ENCODE measurements at regions not wholly inside any gene's neighbourhood (a gene's known extent, or its start where the extent isn't known, plus 50 kb on each side); places are given as distances from the start of the nearest gene placed in this dataset.

DNA sequence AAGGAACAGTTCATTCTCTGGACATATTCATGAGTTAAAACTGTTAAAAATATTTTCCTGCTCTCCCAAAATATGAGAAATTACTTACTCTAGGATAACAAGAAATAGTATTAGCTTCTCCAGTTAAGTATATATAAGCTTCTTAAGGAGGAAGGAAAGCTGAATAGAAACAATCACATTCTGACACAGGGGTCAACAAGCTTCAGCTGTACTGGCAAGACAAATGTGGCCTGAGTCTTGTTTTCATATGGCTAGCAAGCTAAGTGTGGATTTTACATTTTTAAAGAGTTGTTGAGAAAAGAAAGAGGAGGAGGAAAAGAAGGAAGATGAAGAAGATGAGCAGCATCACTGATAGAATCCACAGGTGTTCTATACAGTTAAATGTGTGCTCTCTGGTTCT is 313.8 kb downstream of the ZPLD1 start:
- no peak for DNase-seq (ENCODE audit: low read depth)

DNA sequence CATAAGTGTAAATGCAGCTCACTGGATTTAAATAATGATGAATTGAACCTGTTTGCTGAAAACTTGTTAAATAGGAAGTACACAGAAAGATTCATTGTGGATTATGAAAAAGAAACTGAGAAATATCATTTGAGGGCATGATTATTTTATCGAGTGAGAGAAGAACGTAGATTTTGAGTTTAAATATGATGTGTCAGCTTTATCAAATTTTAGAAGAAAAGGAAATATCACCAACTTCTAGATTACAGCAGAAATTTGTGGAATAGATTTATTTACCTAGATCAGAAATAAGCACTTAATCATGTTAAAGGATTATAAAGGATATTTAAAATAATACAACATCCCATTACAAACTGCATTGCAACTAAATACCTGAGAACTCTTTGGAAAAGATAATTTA is 315.5 kb downstream of the ZPLD1 start:
- no peak for DNase-seq (ENCODE audit: low read depth)

DNA sequence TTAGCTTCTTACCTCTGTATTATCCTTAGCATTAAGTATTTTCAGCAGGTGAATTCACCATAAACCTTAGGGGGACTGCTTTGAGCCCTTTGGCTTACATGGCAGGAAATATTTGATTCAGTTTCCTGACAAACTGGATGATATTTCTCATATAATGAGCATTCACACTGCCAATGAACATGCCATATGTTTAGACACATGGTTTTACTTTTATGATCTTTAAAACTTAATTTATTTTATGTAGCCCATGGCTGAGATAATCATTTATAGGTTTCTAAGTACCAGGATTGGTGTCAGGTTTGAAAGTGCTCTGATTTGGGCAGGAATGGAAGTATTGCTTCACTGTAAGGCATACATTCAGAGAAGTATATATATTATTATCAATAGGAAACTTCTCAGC is 319.1 kb downstream of the ZPLD1 start:
- DNase-seq (ENCODE audit: low read depth), result no peak

DNA sequence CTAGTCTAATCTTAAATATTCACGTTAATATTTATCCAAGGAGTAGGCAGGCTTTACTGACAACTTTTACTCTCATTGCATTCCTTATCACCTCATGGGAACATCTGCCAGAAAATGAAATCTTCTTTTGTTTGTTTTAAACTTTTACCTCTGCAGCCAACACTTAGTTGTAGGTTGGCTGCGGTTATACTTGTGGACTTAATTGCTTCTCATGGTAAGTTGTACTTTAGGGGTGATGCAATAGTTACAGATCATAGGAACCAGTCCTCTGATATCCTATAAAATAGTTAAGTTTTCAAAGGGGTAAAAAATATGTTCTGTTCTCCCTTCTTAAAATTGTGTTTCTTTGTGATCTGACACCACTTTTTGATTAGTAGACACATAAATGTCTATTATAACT is 321.9 kb downstream of the ZPLD1 start:
- no peak for DNase-seq (ENCODE audit: low read depth)

DNA sequence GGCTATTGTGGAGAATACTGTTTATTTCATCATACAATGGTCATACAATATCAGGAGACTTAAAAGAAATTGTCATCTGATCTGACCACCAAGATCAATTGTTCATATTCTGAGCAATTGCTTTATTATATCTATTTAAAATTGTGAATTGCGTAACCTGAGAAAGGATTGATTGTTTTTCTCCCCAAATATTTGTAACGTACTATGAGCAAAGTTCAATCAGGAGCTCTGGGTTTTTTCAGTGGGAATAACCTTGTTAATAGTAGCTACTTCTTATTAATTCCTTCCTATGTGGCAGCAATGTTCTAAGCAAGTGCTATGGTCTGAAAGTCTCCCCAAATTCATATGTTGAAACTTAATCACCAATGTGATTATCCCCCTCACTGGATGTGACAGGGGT is 323.1 kb downstream of the ZPLD1 start:
- no peak for DNase-seq (ENCODE audit: low read depth)

DNA sequence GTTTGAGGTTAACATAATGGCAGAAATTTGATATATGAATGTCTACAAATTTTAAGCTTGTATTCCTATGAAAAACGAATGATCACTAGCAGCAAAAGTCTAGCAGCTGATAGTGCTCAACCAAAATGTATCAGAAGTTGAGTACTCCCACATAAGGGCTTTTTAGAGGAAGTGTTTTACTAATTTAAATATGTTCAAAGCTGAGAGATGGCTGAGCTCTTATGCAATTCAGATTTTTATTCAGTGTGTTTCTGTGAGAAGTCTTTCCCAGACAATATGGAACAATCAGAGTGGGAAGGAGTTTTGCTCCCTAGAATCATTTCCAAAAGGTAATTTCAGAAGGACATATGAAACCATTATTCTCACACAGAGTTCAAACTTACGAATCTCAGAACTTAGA is 327.0 kb downstream of the ZPLD1 start:
- DNase-seq (ENCODE audit: low read depth), result no peak

DNA sequence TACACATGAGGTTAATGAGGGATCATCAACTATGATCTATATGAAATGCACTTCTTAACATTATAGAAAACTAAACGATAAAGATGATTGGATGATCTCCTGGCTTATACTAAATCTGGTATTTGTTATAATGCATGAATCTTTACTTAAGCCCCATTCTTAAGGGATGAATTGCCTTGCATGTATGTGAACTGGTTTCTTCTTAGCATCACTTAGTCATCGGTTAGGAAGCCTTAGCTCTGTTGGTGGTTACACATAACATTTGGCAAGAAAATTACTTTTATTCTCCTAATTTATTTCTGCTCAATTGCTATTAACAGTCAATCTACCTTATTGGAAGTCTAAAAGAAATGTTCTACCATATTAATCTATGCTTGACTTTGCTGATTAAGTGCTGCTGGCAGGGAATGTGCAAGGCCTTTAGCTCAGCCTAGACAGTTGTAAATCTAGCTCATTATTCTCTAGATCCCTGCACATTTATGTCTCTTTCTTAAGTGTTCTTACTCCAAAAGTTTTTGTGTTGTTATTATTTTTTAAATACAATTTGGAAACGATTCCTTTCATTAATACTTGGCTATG is 356.0 kb downstream of the ZPLD1 start:
- DNase-seq (ENCODE audit: low read depth), result peak; percentile 47

DNA sequence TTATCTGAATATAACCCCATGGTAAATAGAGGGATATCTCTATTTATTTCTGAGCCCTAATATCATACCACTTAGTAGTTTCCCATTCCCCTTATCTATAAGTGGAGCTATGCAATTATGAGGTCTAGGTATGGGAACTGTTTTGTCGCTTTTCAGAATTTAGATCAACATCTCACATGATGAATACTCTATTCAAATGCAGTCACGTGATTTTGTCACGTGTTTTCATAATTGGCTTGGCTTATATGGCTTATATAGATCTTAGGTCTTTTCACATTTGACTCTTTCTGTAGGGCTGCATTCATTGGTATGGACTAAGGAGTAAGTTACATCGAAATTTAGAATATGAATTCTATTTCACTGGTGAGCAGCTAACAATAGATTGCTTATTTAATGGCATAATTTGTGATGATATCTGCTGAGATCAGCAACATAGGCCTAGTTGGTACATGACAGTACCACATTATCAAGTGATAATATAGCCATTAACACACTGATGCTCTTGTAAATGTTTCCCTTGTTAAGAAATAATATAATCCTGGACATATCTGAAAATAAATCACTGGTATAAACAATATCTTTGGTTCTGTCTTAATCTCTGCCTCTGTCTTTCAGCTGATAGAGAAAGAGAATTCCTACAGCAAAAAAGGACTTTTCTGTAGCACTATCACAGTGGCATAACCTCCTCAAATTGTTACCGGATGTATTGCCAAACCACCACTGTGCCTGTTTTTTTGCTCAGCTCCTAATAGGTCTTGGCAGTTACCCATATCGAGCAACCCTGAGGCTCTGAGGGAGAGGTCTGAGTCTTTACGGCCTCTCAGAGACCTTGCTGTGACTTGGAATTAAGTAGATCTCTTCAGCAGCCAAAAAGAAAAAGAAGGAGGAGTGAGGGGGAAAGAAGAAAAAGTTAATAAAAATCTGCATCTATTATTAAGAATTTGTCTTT is 357.1 kb downstream of the ZPLD1 start:
- DNase-seq (ENCODE audit: low read depth), result peak; percentile 37

DNA sequence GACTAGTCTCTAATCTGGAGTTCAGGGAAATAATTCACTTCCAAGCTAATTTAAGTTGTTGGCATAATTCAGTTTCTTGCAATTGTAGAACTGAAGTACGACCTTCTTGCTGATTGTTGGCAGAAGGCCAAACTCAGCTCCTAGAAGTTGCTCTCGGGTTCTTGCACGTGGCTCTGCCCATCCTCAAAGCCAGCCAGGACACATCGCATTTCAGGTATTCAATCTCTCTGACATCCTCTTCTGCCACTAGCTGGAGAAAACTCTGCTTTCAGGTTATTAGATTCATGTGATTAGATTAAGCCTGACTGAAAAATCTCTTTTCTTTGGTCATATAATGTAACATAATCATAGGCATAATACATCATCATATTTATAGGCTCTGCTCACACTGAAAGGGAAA is 362.0 kb downstream of the ZPLD1 start:
- DNase-seq (ENCODE audit: low read depth), result no peak

DNA sequence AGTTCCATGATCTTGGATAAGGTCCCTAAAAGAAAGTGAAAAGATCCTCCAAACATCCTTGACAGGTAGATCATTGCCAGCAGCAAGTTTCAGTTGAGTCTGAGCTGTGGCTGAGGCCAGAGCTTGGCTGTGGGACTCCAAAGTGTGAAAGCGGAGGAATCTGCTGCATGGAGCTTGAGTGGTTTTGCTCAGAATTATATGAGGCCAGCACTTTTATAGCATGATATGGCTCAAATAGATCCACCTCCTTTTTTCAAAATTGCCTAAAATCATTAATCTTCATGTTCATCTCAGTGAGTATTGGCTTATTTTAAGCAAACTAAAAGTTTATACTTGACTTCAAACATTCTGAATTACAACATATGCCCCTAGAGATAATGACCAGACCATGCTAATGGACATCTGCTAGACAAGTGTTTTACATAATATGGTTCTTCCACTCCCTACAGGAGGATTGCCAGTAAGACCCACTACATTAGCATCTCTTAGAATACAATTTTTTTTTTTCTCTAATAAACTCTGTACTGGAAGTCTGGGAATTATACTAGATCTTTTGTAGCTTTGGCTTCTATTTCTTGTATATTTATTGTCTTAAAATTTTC is 368.1 kb downstream of the ZPLD1 start:
- no peak for DNase-seq (ENCODE audit: low read depth)

DNA sequence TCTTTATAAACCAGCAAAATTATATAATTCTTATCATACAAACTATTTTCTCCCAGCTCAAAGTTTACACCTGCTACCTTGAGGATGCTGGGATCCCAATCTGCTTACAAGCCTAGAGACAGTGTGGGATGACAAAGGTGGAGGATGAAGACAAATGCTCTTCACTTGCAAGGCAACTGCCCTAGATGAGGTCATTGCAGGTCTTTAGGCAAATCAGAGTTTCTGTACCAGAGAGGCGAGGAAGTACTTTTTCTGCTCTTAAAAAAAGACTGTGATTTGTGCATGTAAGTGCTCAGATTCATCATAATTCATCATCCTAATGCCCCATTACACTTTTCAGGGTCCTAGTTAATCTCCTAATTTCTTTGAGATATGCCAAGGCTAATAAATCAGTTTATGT is 376.1 kb downstream of the ZPLD1 start:
- DNase-seq (ENCODE audit: low read depth), result no peak

DNA sequence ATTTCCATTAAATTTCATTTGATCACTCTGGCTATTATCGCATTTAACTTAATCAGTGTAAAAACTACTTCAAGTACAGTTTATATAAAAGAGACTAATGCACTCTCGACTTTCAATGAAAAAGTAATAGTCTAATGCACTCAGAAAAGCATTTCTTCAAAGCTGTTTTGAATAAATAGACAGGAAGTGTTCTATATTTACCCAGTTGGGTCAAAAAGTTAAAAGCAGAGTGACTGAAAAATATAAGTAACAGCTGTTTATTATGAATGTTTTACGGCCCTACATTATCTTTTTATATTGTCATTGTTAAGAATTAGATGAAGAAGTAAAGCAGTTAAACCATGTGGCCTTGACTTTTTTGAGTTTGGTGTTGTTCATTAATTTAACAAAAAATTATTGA is 391.8 kb downstream of the ZPLD1 start:
- DNase-seq (ENCODE audit: low read depth), result no peak

DNA sequence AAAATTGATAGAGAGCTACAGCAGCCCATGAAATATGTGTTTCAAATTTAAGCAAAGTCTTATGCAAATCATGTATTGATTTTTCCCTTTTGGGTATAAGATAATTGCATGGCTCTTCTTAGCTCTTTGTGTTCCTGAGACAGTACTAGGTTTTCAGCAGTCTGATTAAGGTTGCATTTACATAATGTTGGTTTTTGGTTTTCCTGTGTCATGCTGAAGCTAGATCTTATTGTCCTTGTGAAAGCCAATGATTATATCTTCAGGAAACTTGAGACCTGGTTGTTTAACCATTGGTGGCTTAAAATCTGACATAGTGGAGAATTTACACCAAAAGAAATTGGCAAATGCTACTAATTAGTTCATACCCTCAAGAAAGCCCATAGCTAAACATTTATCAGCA is 392.6 kb downstream of the ZPLD1 start:
- DNase-seq (ENCODE audit: low read depth), result no peak

DNA sequence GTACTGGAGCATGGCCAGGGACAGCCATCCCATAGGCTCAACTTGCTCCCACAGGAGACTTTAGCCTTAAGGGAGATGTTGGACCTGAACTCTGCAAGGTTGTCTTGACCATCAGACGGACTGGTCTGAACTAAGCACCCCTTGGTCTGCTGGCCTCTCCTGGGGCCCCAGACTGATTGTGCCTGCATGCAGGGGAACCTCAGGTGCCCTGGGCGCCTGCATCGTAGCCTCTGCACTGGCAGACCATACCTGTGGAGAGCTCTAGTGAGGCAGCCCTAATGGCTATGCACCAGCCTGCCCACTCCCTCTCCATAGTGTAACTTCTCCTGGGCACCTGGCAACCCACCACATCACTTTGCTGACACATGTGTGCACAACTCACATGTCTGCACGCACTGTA is 395.6 kb downstream of the ZPLD1 start:
- DNase-seq (ENCODE audit: low read depth), result no peak

DNA sequence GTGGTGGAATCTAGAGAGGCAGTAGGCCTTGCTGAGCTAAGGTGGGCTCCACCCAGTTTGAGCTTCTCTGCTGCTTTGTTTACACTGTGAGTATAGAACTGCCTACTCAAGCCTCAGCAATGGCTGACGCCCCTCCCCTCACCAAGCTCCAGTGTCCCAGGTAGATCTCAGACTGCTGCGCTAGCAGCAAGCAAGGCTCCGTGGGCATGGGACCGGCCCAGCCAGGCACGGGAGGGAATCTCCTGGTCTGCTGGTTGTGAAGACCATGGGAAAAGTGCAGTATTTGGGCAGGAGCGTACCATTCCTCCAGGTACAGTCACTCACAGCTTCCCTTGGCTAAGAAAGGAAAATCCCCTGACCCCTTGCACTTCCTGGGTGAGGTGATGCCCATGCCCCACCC is 407.1 kb downstream of the ZPLD1 start:
- DNase-seq (ENCODE audit: low read depth), result no peak

DNA sequence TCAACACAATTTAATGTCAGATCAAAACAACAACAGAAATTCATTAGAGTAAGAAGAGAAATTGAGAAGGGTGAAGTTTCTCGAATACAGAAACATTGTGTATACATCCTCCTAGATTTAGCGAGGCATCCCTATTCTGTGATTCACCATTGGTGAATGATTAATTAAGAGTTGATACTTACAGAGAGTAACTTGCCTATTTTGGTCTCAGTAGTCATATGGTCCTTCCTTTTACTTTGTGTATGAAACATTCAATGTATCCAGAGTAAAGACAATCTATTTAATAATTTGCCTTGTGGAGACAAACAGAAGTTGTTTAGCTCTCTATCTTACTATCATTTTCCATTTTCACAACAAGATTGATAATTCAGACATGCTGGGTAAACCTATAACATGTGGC is 432.0 kb downstream of the ZPLD1 start:
- no peak for DNase-seq (ENCODE audit: low read depth)

DNA sequence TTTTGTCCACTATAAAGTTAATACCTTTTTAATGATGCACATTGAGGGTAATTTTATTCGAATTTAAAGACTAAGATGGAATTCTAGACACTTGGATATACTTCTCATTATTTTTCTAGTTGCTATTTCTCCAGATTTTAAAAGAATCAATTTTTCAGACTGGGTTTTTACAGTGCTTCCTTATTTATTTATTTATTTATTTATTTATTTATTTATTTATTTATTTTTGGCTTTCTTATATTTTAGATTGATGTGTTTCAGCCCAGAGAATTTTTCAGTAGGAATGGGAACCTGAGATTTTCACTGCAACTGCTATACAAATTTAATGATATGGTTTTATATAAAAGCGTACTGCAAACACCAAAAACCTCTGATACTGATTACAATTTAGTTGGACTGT is 448.7 kb downstream of the ZPLD1 start:
- DNase-seq (ENCODE audit: low read depth), result no peak

DNA sequence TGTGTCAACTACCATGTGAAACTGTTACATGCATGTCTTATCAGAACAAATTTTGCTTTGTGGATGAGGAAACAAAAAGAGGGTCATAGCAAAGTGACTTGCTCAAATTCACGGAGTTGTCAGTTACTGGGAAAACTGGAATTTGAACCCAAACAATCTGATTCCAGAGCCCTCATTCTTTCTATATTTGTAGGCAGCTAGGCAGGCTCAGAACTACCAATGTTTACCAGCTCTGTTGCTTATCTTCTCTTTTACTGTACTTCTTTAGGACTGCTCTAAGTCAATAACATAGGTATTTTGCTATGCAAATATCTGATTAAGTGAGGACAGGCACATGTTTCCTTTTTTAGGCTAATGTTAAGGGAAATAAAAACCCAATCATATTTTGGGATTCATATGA is 450.5 kb downstream of the ZPLD1 start:
- no peak for DNase-seq (ENCODE audit: low read depth)

DNA sequence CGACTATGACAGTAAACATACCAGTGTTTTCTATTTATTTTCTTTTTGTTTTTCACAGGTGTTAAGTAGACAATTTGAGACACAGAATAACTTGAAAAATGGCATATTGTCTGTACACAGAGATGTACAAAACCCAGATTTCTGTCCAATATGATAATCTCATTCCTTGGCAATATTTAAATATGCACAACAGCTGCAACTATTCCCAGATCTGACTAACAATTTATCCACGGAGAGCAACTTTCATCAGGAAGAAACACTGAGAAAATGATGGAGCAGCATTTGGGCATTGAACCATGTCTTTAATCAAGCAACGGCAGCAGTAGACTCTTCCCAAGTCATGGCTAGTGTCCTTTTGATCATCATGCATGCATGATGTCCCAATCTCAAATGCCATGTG is 452.6 kb downstream of the ZPLD1 start:
- DNase-seq (ENCODE audit: low read depth), result no peak

DNA sequence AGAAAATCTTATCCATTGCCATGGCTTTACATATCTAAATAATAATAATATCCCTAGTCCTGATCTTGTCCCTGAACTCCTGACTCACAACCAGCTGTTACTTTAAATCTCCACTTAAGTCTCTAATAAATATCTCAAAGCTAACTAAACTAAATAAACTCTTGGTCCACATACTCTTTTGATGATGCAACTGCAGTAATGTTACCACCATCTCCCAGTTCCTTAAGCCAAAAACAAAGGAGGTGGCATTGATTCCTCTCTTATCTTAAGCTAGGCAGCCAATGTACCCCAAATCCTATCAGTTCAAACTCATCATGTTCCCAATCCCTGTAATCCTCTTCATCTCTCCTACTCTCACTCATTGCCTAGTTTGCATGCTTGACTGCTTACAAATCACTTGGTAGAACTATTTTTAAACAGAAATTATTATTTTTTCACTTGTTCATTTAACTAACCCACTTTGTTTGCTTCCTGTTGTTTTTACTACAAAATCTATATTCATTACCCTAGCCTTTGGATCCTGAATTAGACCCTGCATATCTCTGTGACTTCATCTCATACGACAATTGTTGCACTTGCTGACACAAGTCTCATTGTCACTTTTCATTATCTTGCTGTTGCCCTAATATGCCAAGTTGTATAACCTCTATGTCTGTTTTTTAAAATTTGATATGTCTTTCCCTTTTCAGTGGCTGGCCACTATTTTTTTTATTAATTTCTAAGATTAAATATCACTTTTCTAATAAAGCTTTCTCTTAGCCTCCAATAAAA is 462.2 kb downstream of the ZPLD1 start:
- DNase-seq (ENCODE audit: low read depth), result no peak

DNA sequence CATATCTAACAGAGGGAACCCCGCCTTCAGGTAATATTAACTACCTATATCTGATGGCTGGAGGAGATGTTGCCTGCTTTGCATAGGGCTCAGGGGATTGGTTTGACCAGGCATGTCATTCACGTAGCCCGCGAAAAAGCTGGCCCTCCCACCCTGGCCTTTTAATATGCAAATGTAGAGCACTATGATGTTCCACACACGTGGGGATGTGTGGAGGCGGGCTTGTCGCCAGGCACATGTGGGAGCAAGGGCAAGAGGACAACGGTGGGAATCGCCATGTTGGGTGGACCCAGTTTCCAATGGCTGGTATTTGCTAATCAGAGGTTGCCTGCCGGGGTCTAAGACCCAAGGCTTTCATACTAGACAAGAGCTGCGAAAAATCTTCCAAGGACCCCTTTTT is 469.8 kb downstream of the ZPLD1 start:
- DNase-seq (ENCODE audit: low read depth), result no peak

DNA sequence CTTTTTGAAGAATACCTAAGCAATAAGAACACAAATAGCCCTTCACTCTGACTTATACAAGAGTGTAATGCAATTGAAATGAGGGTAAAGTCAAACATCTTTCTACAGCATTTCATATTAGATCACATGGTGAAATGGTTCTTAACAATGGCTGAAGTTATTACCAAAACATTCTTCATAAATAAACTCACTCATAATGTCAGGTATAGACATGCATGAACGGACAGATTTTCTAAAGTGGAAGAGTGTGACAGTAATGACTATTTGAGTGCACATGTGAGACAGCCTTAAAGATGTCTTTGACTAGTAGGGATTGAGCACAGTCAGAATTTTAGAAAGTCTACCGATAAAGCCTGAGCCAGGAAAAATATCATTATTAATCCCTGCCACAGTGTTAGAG is 471.0 kb downstream of the ZPLD1 start:
- no peak for DNase-seq (ENCODE audit: low read depth)

DNA sequence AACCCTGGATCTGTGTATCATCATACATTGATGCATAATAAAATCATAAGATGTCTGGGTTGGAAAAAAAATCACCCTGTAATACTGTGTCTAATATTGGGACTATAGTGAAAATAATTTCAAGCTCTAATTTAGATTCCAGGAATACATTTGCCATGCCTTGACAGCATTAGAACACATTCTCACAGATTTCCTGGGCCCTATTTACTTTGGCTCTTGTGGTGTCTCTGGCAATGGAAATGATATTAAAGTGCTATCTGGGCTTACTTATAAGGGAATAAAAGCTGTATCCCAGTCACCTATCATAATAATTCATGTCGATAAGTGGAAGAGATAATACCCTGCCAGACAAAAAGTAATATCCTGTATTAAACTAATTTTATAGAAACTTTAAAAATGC is 472.0 kb downstream of the ZPLD1 start:
- DNase-seq (ENCODE audit: low read depth), result no peak
